H9 (cell line): ENCODE measurements at regions not wholly inside any gene's neighbourhood (a gene's known extent, or its start where the extent isn't known, plus 50 kb on each side); places are given as distances from the start of the nearest gene placed in this dataset.

Source experiments
- DNase-seq: peaks from one replicate; pipeline ENCODE4 v3.0.0-alpha.2; 2017
- H2AFZ ChIP-seq: one replicate; pipeline ENCODE4 v1.6.1; 2013; ENCODE audit warnings: mild to moderate bottlenecking, low read length, control low read depth, moderate library complexity
- H2AK5ac ChIP-seq: 2 replicates; pipeline ENCODE4 v1.6.1; 2013; ENCODE audit warnings: low read length, control low read depth, mixed read lengths; ENCODE audit not compliant: insufficient read length
- H2BK120ac ChIP-seq: one replicate; pipeline ENCODE4 v1.6.1; 2013; ENCODE audit warnings: low read depth, mild to moderate bottlenecking, low read length, control low read depth, inconsistent platforms; ENCODE audit not compliant: poor library complexity, severe bottlenecking
- H2BK12ac ChIP-seq: 2 replicates; pipeline ENCODE4 v1.6.1; 2013; ENCODE audit warnings: low read length, control low read depth, mixed read lengths, low read depth; ENCODE audit not compliant: insufficient read length
- H2BK15ac ChIP-seq: 2 replicates; pipeline ENCODE4 v1.6.1; 2013; ENCODE audit warnings: low read depth, low read length, control low read depth
- H2BK20ac ChIP-seq: one replicate; pipeline ENCODE4 v1.6.1; 2013; ENCODE audit warnings: low read depth, mild to moderate bottlenecking, low read length, control low read depth, inconsistent platforms; ENCODE audit not compliant: poor library complexity, severe bottlenecking
- H2BK5ac ChIP-seq: 2 replicates; pipeline ENCODE4 v1.6.1; 2013; ENCODE audit warnings: low read length, control low read depth, mixed read lengths; ENCODE audit not compliant: insufficient read length
- H3K14ac ChIP-seq: 2 replicates; pipeline ENCODE4 v1.6.1; 2013; ENCODE audit warnings: low read length, control low read depth; ENCODE audit not compliant: insufficient read depth
- H3K18ac ChIP-seq: 2 replicates; pipeline ENCODE4 v1.6.1; 2013; ENCODE audit warnings: low read depth, mild to moderate bottlenecking, mixed read lengths, low read length, control low read depth; ENCODE audit not compliant: insufficient read length
- H3K23ac ChIP-seq: 2 replicates; pipeline ENCODE4 v1.6.1; 2013; ENCODE audit warnings: low read length, control low read depth, mixed read lengths, low read depth; ENCODE audit not compliant: insufficient read length
- H3K23me2 ChIP-seq: 2 replicates; pipeline ENCODE4 v1.6.1; 2013; ENCODE audit warnings: low read depth, mild to moderate bottlenecking, mixed read lengths, low read length, control low read depth; ENCODE audit not compliant: insufficient read length, poor library complexity, severe bottlenecking
- H3K27ac ChIP-seq: 2 replicates; pipeline ENCODE4 v1.5.1; 2013; ENCODE audit warnings: low read length, control low read depth, mixed read lengths, low read depth; ENCODE audit not compliant: insufficient read length
- H3K27me3 ChIP-seq: 2 replicates; pipeline ENCODE4 v1.6.1; 2013; ENCODE audit warnings: low read length, control low read depth, inconsistent platforms; ENCODE audit not compliant: insufficient read depth
- H3K4ac ChIP-seq: 2 replicates; pipeline ENCODE4 v1.6.1; 2013; ENCODE audit warnings: low read depth, mild to moderate bottlenecking, control low read depth, inconsistent platforms, low read length, moderate library complexity
- H3K4me1 ChIP-seq: 2 replicates; pipeline ENCODE4 v1.6.1; 2013; ENCODE audit warnings: low read length, control low read depth, inconsistent platforms; ENCODE audit not compliant: insufficient read depth
- H3K4me2 ChIP-seq: 2 replicates; pipeline ENCODE4 v1.6.1; 2013; ENCODE audit warnings: low read length, control low read depth, mixed read lengths; ENCODE audit not compliant: insufficient read length, insufficient read depth
- H3K56ac ChIP-seq: 2 replicates; pipeline ENCODE4 v1.6.1; 2013; ENCODE audit warnings: low read depth, mild to moderate bottlenecking, mixed read lengths, low read length, control low read depth; ENCODE audit not compliant: insufficient read length
- H3K79me1 ChIP-seq: 2 replicates; pipeline ENCODE4 v1.6.1; 2013; ENCODE audit warnings: low read depth, mild to moderate bottlenecking, moderate library complexity, low read length, control low read depth, inconsistent platforms; ENCODE audit not compliant: insufficient read depth, poor library complexity, severe bottlenecking
- H3K79me2 ChIP-seq: 2 replicates; pipeline ENCODE4 v1.6.1; 2013; ENCODE audit warnings: low read length, control low read depth, inconsistent platforms; ENCODE audit not compliant: insufficient read depth
- H3K9ac ChIP-seq: 2 replicates; pipeline ENCODE4 v1.6.1; 2013; ENCODE audit warnings: low read length, control low read depth, mixed read lengths; ENCODE audit not compliant: insufficient read length; ENCODE audit errors: extremely low read depth
- H3K9me3 ChIP-seq: one replicate; pipeline ENCODE4 v1.6.1; 2013; ENCODE audit warnings: low read depth, low read length, inconsistent platforms; ENCODE audit not compliant: control insufficient read depth
- H3T11ph ChIP-seq: one replicate; pipeline ENCODE4 v1.6.1; 2013; ENCODE audit warnings: mild to moderate bottlenecking, low read length, control low read depth, inconsistent platforms
- H4K20me1 ChIP-seq: one replicate; pipeline ENCODE4 v1.6.1; 2013; ENCODE audit not compliant: control insufficient read depth, insufficient read length, insufficient read depth
- H4K5ac ChIP-seq: 2 replicates; pipeline ENCODE4 v1.6.1; 2013; ENCODE audit warnings: low read depth, mild to moderate bottlenecking, mixed read lengths, low read length, control low read depth; ENCODE audit not compliant: insufficient read length
- H4K8ac ChIP-seq: replicated peaks from 2 replicates; pipeline ENCODE4 v1.6.1; 2013; ENCODE audit warnings: low read length, control low read depth, mixed read lengths, low read depth; ENCODE audit not compliant: insufficient read length
- H4K91ac ChIP-seq: 2 replicates; pipeline ENCODE4 v1.6.1; 2013; ENCODE audit warnings: low read depth, mild to moderate bottlenecking, moderate library complexity, mixed read lengths, low read length, control low read depth; ENCODE audit not compliant: insufficient read length
- H3K27ac Mint-ChIP-seq, 3 experiments: 2 replicates in 2 of 3; 3 replicates in 1 of 3; pipeline ENCODE4 v1.8.0; 2020 to 2021; ENCODE audit warnings: mixed read lengths in 3 of 3, mild to moderate bottlenecking in 1 of 3, moderate library complexity in 1 of 3
- H3K27me3 Mint-ChIP-seq: 2 replicates; pipeline ENCODE4 v1.8.0; 2021; ENCODE audit warnings: low read depth, mild to moderate bottlenecking, moderate library complexity, mixed read lengths
- H3K36me3 Mint-ChIP-seq, 3 experiments: 2 replicates in 2 of 3; 3 replicates in 1 of 3; pipeline ENCODE4 v1.8.0; 2020 to 2021; ENCODE audit warnings: low read depth in 3 of 3, mixed read lengths in 3 of 3; ENCODE audit not compliant: insufficient read depth in 1 of 3
- H3K4me1 Mint-ChIP-seq, 2 experiments: 2 replicates each; pipeline ENCODE4 v1.8.0; 2020; ENCODE audit warnings: mixed read lengths in 2 of 2
- H3K4me3 Mint-ChIP-seq, 2 experiments: 2 replicates in 1 of 2; 3 replicates in 1 of 2; pipeline ENCODE4 v1.8.0; 2020 to 2021; ENCODE audit warnings: mild to moderate bottlenecking in 2 of 2, mixed read lengths in 2 of 2, moderate library complexity in 1 of 2
- H3K9me3 Mint-ChIP-seq, 2 experiments: 2 replicates in 1 of 2; 3 replicates in 1 of 2; pipeline ENCODE4 v1.8.0; 2020; ENCODE audit warnings: mild to moderate bottlenecking in 2 of 2, mixed read lengths in 2 of 2, moderate library complexity in 1 of 2
- CTCF ChIP-seq: fragments of 200-600 bp; sonication (generic); conservative IDR thresholded peaks from 3 replicates; pipeline ENCODE4 v1.8.0; 2021; ENCODE audit warnings: antibody characterized with exemption, mild to moderate bottlenecking
- WGBS: extraction: QIAGEN DNeasy Blood & Tissue Kit; methylation state at CpG from one replicate; pipeline ENCODE4 v1.1.7; 2013; ENCODE audit warnings: missing lambda C conversion rate, low lambda C conversion rate, mixed read lengths; ENCODE audit not compliant: insufficient read length; ENCODE audit errors: extremely low coverage; 5-methylcytosine and 5-hydroxymethylcytosine counted together

GRCh38 chr18:22731398-22731797, 201.7 kb upstream of the RBBP8 start:
- H3K4me1 Mint-ChIP-seq: peaks cover 4 to 5% of the 10 kb centered on the region in 2 experiments; a peak in 2 of 4 replicates

More at GRCh38 chr18:22731398-22731797, 201.7 kb upstream of the RBBP8 start:
- H2AK5ac ChIP-seq: no peak overlapping the region
- H4K8ac ChIP-seq: no peak overlapping the region
- H3K4ac ChIP-seq: no peak overlapping the region
- Mint-ChIP-seq H3K4me3 (no peak overlapping the region), H3K27me3 (no peaks in the 10 kb centered on the region; the same call in 1 of the 2 replicates), H3K9me3 (no peaks in the 10 kb centered on the region), H3K27ac (no peak overlapping the region), H3K36me3 (no peaks in the 10 kb centered on the region)
- H3K79me2 ChIP-seq: no peaks in the 10 kb centered on the region
- H3K79me1 ChIP-seq: no peaks in the 10 kb centered on the region
- H2AFZ ChIP-seq: no peak overlapping the region
- no peak overlapping the region for H3T11ph ChIP-seq
- no peak overlapping the region for H3K18ac ChIP-seq
- H3K9me3 ChIP-seq: no peaks in the 10 kb centered on the region
- H3K4me2 ChIP-seq: no peak overlapping the region
- H3K27me3 ChIP-seq: no peaks in the 10 kb centered on the region
- no peaks in the 10 kb centered on the region for H3K4me1 ChIP-seq
- no peak overlapping the region for H4K91ac ChIP-seq
- no peaks in the 10 kb centered on the region for H3K23me2 ChIP-seq
- TF ChIP-seq CTCF: no peak
- H3K56ac ChIP-seq: no peak overlapping the region
- H2BK5ac ChIP-seq: no peak overlapping the region
- H3K23ac ChIP-seq: no peak overlapping the region
- H3K9ac ChIP-seq: no peak overlapping the region
- no peak for DNase-seq
- no CpG with 5 or more reads among the region's 2 CpGs for WGBS
- no peak overlapping the region for H2BK120ac ChIP-seq
- H4K20me1 ChIP-seq: no peaks in the 10 kb centered on the region
- no peak overlapping the region for H3K14ac ChIP-seq
- H2BK15ac ChIP-seq: no peak overlapping the region
- no peak overlapping the region for H4K5ac ChIP-seq
- H2BK20ac ChIP-seq: no peak overlapping the region
- H3K27ac ChIP-seq: no peak overlapping the region
- no peak overlapping the region for H2BK12ac ChIP-seq
